A673 (cell line): ENCODE measurements at regions not wholly inside any gene's neighbourhood (a gene's known extent, or its start where the extent isn't known, plus 50 kb on each side); places are given as distances from the start of the nearest gene placed in this dataset.

ENCODE experiments used
- BruUV-seq: library from RNA; stranded (reverse); fragments of 400-500 nt; replicated peaks from 2 replicates; lab custom pipeline; 2021; lab: Mats Ljungman, UMichigan
- CTCF ChIA-PET: fragments of 300-600 bp; sonication (Branson Sonifier 250); formaldehyde crosslinking; loops from one replicate; lab custom pipeline; 2022; ENCODE audit warnings: antibody characterized with exemption; lab: Charles Lee
- POLR2A ChIA-PET: fragments of 300-600 bp; sonication (Branson Sonifier 250); formaldehyde crosslinking; loops from one replicate; lab custom pipeline; 2022; ENCODE audit warnings: antibody characterized with exemption; ENCODE audit not compliant: low non-redundant PET; lab: Charles Lee
- DNase-seq: peaks from one replicate; pipeline ENCODE4 v3.0.0-alpha.2; 2015; ENCODE audit warnings: low spot score
- H3K27ac ChIP-seq: fragments of 200-600 bp; sonication (generic); 2 replicates; pipeline ENCODE4 v1.5.1; 2016; ENCODE audit warnings: mixed run types, low read depth, mild to moderate bottlenecking, mixed read lengths, antibody characterized with exemption, low read length; ENCODE audit not compliant: poor library complexity, severe bottlenecking
- H3K27me3 ChIP-seq: fragments of 200-600 bp; sonication (generic); replicated peaks from 2 replicates; pipeline ENCODE4 v1.6.1; 2017; ENCODE audit warnings: mixed run types, low read depth, mild to moderate bottlenecking, mixed read lengths, antibody characterized with exemption, low read length; ENCODE audit not compliant: insufficient read depth, poor library complexity
- H3K36me3 ChIP-seq: fragments of 200-600 bp; sonication (generic); 2 replicates; pipeline ENCODE4 v1.6.1; 2016; ENCODE audit warnings: mixed run types, mild to moderate bottlenecking, mixed read lengths, antibody characterized with exemption, low read length; ENCODE audit not compliant: insufficient read depth, poor library complexity, severe bottlenecking
- H3K4me1 ChIP-seq: fragments of 200-600 bp; sonication (generic); 2 replicates; pipeline ENCODE4 v1.6.1; 2017; ENCODE audit warnings: mixed run types, mild to moderate bottlenecking, mixed read lengths, antibody characterized with exemption, low read length; ENCODE audit not compliant: insufficient read depth, poor library complexity, severe bottlenecking
- H3K4me3 ChIP-seq: fragments of 200-600 bp; sonication (generic); 2 replicates; pipeline ENCODE4 v1.5.1; 2016; ENCODE audit warnings: low read depth, mixed run types, mild to moderate bottlenecking, mixed read lengths, low read length; ENCODE audit not compliant: poor library complexity, severe bottlenecking
- H3K9me3 ChIP-seq: fragments of 200-600 bp; sonication (generic); 2 replicates; pipeline ENCODE4 v1.6.1; 2016; ENCODE audit warnings: mixed run types, low read depth, mild to moderate bottlenecking, mixed read lengths, antibody characterized with exemption, low read length; ENCODE audit not compliant: poor library complexity, severe bottlenecking
- CTCF ChIP-seq: fragments of 300-800, 200-600 bp; sonication (generic); conservative IDR thresholded peaks from 2 replicates; pipeline ENCODE4 v1.5.1; 2017; ENCODE audit warnings: low read depth, mild to moderate bottlenecking, antibody characterized with exemption, low read length, moderate library complexity, mixed read lengths
- EZH2 ChIP-seq: fragments of 200-600 bp; sonication (generic); IDR thresholded peaks from 2 replicates; pipeline ENCODE4 v1.6.1; 2017; ENCODE audit warnings: borderline replicate concordance, low read depth, mild to moderate bottlenecking, mixed read lengths, antibody characterized with exemption, low read length; ENCODE audit not compliant: poor library complexity, severe bottlenecking
- intact Hi-C: fragments of 100-400 bp; cut with micrococcal nuclease; formaldehyde crosslinking; loops from one replicate; pipeline ENCODE4 v1.10.0; 2022; ENCODE audit not compliant: unreplicated experiment

- ChIA-PET CTCF (no interaction called here), POLR2A (no interaction called here)
- no peak for DNase-seq
Observed at GRCh38 chr9:118316831-118317343, 612.7 kb downstream of the TLR4 start.

GRCh38 chr9:118318770-118319431 is 614.7 kb downstream of the TLR4 start:
- Histone ChIP-seq H3K36me3 (no peaks in the 10 kb centered on the region), H3K27ac (no peak overlapping the region), H3K9me3 (no peaks in the 10 kb centered on the region), H3K4me3 (no peak overlapping the region), H3K27me3 (no peaks in the 10 kb centered on the region), H3K4me1 (no peaks in the 10 kb centered on the region)
- no TSS peak for BruUV-seq
- ChIA-PET POLR2A (no interaction called here), CTCF (no interaction called here)
- TF ChIP-seq CTCF: no peak
- TF ChIP-seq EZH2: no peak
- no peak for DNase-seq
- intact Hi-C loops: no loop called here

More at GRCh38 chr9:118316831-118317343, 612.7 kb downstream of the TLR4 start:
- TF ChIP-seq CTCF (no peak), EZH2 (no peak)
- Histone ChIP-seq H3K4me3 (no peak overlapping the region), H3K27ac (no peak overlapping the region), H3K36me3 (no peaks in the 10 kb centered on the region), H3K27me3 (no peaks in the 10 kb centered on the region), H3K9me3 (no peaks in the 10 kb centered on the region), H3K4me1 (no peaks in the 10 kb centered on the region)
- intact Hi-C loops: no loop called here
- BruUV-seq: no TSS peak

GRCh38 chr9:118321788-118322187 is 617.6 kb downstream of the TLR4 start:
- Histone ChIP-seq H3K27me3 (no peaks in the 10 kb centered on the region), H3K27ac (no peak overlapping the region), H3K4me1 (no peaks in the 10 kb centered on the region), H3K36me3 (no peaks in the 10 kb centered on the region), H3K4me3 (no peak overlapping the region), H3K9me3 (no peaks in the 10 kb centered on the region)
- ChIA-PET POLR2A (no interaction called here), CTCF (no interaction called here)
- intact Hi-C loops: no loop called here
- no peak for DNase-seq
- TF ChIP-seq CTCF: no peak
- no TSS peak for BruUV-seq
